Astrocyte of the cerebellum (primary cell): ENCODE measurements at regions not wholly inside any gene's neighbourhood (a gene's known extent, or its start where the extent isn't known, plus 50 kb on each side); places are given as distances from the start of the nearest gene placed in this dataset.
"Not testable (repeated sequence)": the region's sequence is repeated elsewhere in the genome, so short reads cannot be mapped to it uniquely, and the experiment has no call there.

Experiments
- DNase-seq: peaks from one replicate; pipeline ENCODE4 v3.0.0-alpha.2; 2011; ENCODE audit warnings: low read depth
- H3K4me3 ChIP-seq: 2 replicates; pipeline ENCODE4 v1.5.1; 2011; ENCODE audit warnings: mild to moderate bottlenecking, low read depth, low read length, moderate library complexity
- CTCF ChIP-seq: IDR thresholded peaks from 2 replicates; pipeline ENCODE4 v1.5.1; 2012; ENCODE audit warnings: low read length, low read depth, moderate library complexity, mild to moderate bottlenecking; ENCODE audit errors: missing control alignments
- in situ Hi-C: cut with HindIII; loops from 2 replicates; pipeline ENCODE4 v1.10.0; 2017; ENCODE audit warnings: low sequenced_read_pairs

DNA sequence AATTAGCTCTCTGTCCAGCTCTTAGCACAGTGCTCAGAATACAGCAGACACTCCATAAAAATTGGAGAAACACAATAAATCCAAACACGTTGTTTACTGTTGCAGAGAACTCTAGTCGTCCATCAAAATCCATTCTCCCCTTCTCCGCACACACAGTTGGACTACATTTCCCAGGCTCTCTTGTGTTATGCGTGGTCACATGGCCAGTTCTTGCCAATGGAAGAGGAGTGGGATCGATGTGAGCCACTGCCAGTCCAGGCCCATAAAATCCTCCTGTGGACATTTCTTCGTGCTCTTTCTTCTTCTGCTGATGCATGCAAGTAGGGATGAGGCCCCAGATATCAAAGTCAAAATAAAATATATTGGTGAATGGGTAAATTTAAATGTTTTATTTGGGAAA is 114.3 kb upstream of the FMN2 start:
- no peak for TF ChIP-seq CTCF
- in situ Hi-C loops: no loop called here
- no peak overlapping the region for H3K4me3 ChIP-seq
- no peak for DNase-seq

DNA sequence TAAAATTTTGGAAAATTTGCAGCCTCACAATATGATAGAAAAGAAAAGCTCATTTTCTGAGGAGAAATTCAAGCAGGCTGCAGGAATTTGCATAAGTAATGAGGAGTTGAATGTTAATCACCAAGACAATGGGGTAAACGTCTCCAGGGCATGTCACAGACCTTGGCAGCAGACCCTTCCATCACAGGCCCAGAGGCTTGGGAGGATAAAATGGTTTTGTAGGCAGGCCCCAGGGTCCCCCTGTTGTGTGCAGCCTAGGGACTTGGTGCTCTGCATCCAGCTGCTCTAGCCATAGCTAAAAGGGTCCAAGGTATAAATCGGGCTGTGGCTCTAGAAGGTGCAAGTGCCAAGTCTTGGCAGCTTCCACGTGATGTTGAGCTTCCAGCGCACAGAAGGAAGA is 112.2 kb upstream of the FMN2 start:
- in situ Hi-C loops: no loop called here
- no peak overlapping the region for H3K4me3 ChIP-seq
- no peak for DNase-seq
- no peak for TF ChIP-seq CTCF

DNA sequence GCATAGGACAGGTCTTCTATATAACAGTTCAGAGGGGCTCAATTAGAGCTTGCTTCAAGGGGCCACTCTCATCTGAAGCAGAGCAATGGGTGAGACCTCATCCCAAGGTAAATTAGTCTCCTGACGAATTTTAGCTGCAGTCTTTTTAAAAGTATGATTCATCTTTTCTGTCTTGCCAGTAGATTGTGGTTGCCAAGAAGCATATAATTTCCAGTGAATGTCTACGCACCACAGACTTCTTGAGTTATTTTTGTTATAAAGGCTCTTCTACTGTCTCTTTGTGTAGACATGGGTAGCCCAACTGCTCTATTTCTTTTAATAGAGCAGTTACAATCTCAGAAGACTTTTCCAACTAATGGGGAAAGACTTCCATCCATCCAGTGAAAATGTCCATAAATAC is 108.9 kb upstream of the FMN2 start:
- in situ Hi-C loops: no loop called here
- no peak for TF ChIP-seq CTCF
- DNase-seq: no peak
- H3K4me3 ChIP-seq: no peak overlapping the region

GRCh38 chr1:239985044-239985443 is 106.6 kb upstream of the FMN2 start:
- H3K4me3 ChIP-seq: no peak overlapping the region
- no peak for DNase-seq
- in situ Hi-C loops: no loop called here
- TF ChIP-seq CTCF: no peak

- H3K4me3 ChIP-seq: no peak overlapping the region
- in situ Hi-C loops: no loop called here
- peak; percentile 26 for DNase-seq
- peak; percentile 79 for TF ChIP-seq CTCF
Observed at GRCh38 chr1:239987103-239987745, 104.5 kb upstream of the FMN2 start.

DNA sequence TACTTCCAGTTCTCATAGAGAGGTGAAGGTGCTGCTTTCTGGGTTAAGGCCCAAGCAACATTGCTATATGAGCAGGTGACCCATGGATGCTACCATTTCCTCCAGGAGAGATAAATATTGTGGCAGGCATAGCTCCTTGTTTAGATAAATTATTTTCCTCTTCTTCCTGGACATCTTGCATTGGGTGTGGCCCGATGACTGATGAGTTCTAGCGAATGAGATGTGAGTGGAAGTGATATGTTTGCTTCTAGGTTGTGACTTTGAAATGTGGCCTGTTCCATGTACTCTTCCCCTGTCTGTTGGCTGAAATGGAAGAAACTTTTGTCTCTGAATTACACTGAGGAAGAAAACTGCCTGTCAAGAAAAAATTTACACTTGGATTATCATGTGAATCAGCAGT is 101.7 kb upstream of the FMN2 start:
- TF ChIP-seq CTCF: no peak
- no peak for DNase-seq
- in situ Hi-C loops: no loop called here
- H3K4me3 ChIP-seq: no peak overlapping the region

DNA sequence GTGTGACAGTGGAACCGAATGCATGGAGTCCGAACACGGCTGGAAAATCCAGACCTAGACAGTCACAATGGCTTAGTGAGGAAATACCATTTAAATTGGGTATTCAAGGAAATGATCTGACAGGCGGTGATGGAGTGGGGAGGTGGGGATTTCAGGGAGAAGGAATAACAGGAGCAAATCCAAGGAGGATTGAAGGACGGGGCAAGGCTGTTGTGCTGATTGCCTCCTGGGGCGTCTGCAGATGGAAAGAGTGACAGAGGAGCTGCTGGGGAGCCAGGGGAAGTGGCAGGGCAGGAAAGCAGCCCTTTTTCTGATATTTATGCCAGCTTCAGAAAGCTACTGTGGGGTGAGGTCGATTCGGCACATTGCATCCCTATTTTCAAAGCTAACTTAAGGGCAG is 99.1 kb upstream of the FMN2 start:
- in situ Hi-C loops, H3K4me3 ChIP-seq, DNase-seq: not testable (repeated sequence)
